H9 (cell line): ENCODE measurements at regions not wholly inside any gene's neighbourhood (a gene's known extent, or its start where the extent isn't known, plus 50 kb on each side); places are given as distances from the start of the nearest gene placed in this dataset.

ENCODE experiments used
- DNase-seq: peaks from one replicate; pipeline ENCODE4 v3.0.0-alpha.2; 2017
- H2AFZ ChIP-seq: one replicate; pipeline ENCODE4 v1.6.1; 2013; ENCODE audit warnings: mild to moderate bottlenecking, low read length, control low read depth, moderate library complexity
- H2AK5ac ChIP-seq: 2 replicates; pipeline ENCODE4 v1.6.1; 2013; ENCODE audit warnings: low read length, control low read depth, mixed read lengths; ENCODE audit not compliant: insufficient read length
- H2BK120ac ChIP-seq: one replicate; pipeline ENCODE4 v1.6.1; 2013; ENCODE audit warnings: low read depth, mild to moderate bottlenecking, low read length, control low read depth, inconsistent platforms; ENCODE audit not compliant: poor library complexity, severe bottlenecking
- H2BK12ac ChIP-seq: 2 replicates; pipeline ENCODE4 v1.6.1; 2013; ENCODE audit warnings: low read length, control low read depth, mixed read lengths, low read depth; ENCODE audit not compliant: insufficient read length
- H2BK15ac ChIP-seq: 2 replicates; pipeline ENCODE4 v1.6.1; 2013; ENCODE audit warnings: low read depth, low read length, control low read depth
- H2BK20ac ChIP-seq: one replicate; pipeline ENCODE4 v1.6.1; 2013; ENCODE audit warnings: low read depth, mild to moderate bottlenecking, low read length, control low read depth, inconsistent platforms; ENCODE audit not compliant: poor library complexity, severe bottlenecking
- H2BK5ac ChIP-seq: 2 replicates; pipeline ENCODE4 v1.6.1; 2013; ENCODE audit warnings: low read length, control low read depth, mixed read lengths; ENCODE audit not compliant: insufficient read length
- H3K14ac ChIP-seq: 2 replicates; pipeline ENCODE4 v1.6.1; 2013; ENCODE audit warnings: low read length, control low read depth; ENCODE audit not compliant: insufficient read depth
- H3K18ac ChIP-seq: 2 replicates; pipeline ENCODE4 v1.6.1; 2013; ENCODE audit warnings: low read depth, mild to moderate bottlenecking, mixed read lengths, low read length, control low read depth; ENCODE audit not compliant: insufficient read length
- H3K23ac ChIP-seq: 2 replicates; pipeline ENCODE4 v1.6.1; 2013; ENCODE audit warnings: low read length, control low read depth, mixed read lengths, low read depth; ENCODE audit not compliant: insufficient read length
- H3K23me2 ChIP-seq: 2 replicates; pipeline ENCODE4 v1.6.1; 2013; ENCODE audit warnings: low read depth, mild to moderate bottlenecking, mixed read lengths, low read length, control low read depth; ENCODE audit not compliant: insufficient read length, poor library complexity, severe bottlenecking
- H3K27ac ChIP-seq: 2 replicates; pipeline ENCODE4 v1.5.1; 2013; ENCODE audit warnings: low read length, control low read depth, mixed read lengths, low read depth; ENCODE audit not compliant: insufficient read length
- H3K27me3 ChIP-seq: 2 replicates; pipeline ENCODE4 v1.6.1; 2013; ENCODE audit warnings: low read length, control low read depth, inconsistent platforms; ENCODE audit not compliant: insufficient read depth
- H3K4ac ChIP-seq: 2 replicates; pipeline ENCODE4 v1.6.1; 2013; ENCODE audit warnings: low read depth, mild to moderate bottlenecking, control low read depth, inconsistent platforms, low read length, moderate library complexity
- H3K4me1 ChIP-seq: 2 replicates; pipeline ENCODE4 v1.6.1; 2013; ENCODE audit warnings: low read length, control low read depth, inconsistent platforms; ENCODE audit not compliant: insufficient read depth
- H3K4me2 ChIP-seq: 2 replicates; pipeline ENCODE4 v1.6.1; 2013; ENCODE audit warnings: low read length, control low read depth, mixed read lengths; ENCODE audit not compliant: insufficient read length, insufficient read depth
- H3K56ac ChIP-seq: 2 replicates; pipeline ENCODE4 v1.6.1; 2013; ENCODE audit warnings: low read depth, mild to moderate bottlenecking, mixed read lengths, low read length, control low read depth; ENCODE audit not compliant: insufficient read length
- H3K79me1 ChIP-seq: 2 replicates; pipeline ENCODE4 v1.6.1; 2013; ENCODE audit warnings: low read depth, mild to moderate bottlenecking, moderate library complexity, low read length, control low read depth, inconsistent platforms; ENCODE audit not compliant: insufficient read depth, poor library complexity, severe bottlenecking
- H3K79me2 ChIP-seq: 2 replicates; pipeline ENCODE4 v1.6.1; 2013; ENCODE audit warnings: low read length, control low read depth, inconsistent platforms; ENCODE audit not compliant: insufficient read depth
- H3K9ac ChIP-seq: 2 replicates; pipeline ENCODE4 v1.6.1; 2013; ENCODE audit warnings: low read length, control low read depth, mixed read lengths; ENCODE audit not compliant: insufficient read length; ENCODE audit errors: extremely low read depth
- H3K9me3 ChIP-seq: one replicate; pipeline ENCODE4 v1.6.1; 2013; ENCODE audit warnings: low read depth, low read length, inconsistent platforms; ENCODE audit not compliant: control insufficient read depth
- H3T11ph ChIP-seq: one replicate; pipeline ENCODE4 v1.6.1; 2013; ENCODE audit warnings: mild to moderate bottlenecking, low read length, control low read depth, inconsistent platforms
- H4K20me1 ChIP-seq: one replicate; pipeline ENCODE4 v1.6.1; 2013; ENCODE audit not compliant: control insufficient read depth, insufficient read length, insufficient read depth
- H4K5ac ChIP-seq: 2 replicates; pipeline ENCODE4 v1.6.1; 2013; ENCODE audit warnings: low read depth, mild to moderate bottlenecking, mixed read lengths, low read length, control low read depth; ENCODE audit not compliant: insufficient read length
- H4K8ac ChIP-seq: replicated peaks from 2 replicates; pipeline ENCODE4 v1.6.1; 2013; ENCODE audit warnings: low read length, control low read depth, mixed read lengths, low read depth; ENCODE audit not compliant: insufficient read length
- H4K91ac ChIP-seq: 2 replicates; pipeline ENCODE4 v1.6.1; 2013; ENCODE audit warnings: low read depth, mild to moderate bottlenecking, moderate library complexity, mixed read lengths, low read length, control low read depth; ENCODE audit not compliant: insufficient read length
- H3K27ac Mint-ChIP-seq, 3 experiments: 2 replicates in 2 of 3; 3 replicates in 1 of 3; pipeline ENCODE4 v1.8.0; 2020 to 2021; ENCODE audit warnings: mixed read lengths in 3 of 3, mild to moderate bottlenecking in 1 of 3, moderate library complexity in 1 of 3
- H3K27me3 Mint-ChIP-seq: 2 replicates; pipeline ENCODE4 v1.8.0; 2021; ENCODE audit warnings: low read depth, mild to moderate bottlenecking, moderate library complexity, mixed read lengths
- H3K36me3 Mint-ChIP-seq, 3 experiments: 2 replicates in 2 of 3; 3 replicates in 1 of 3; pipeline ENCODE4 v1.8.0; 2020 to 2021; ENCODE audit warnings: low read depth in 3 of 3, mixed read lengths in 3 of 3; ENCODE audit not compliant: insufficient read depth in 1 of 3
- H3K4me1 Mint-ChIP-seq, 2 experiments: 2 replicates each; pipeline ENCODE4 v1.8.0; 2020; ENCODE audit warnings: mixed read lengths in 2 of 2
- H3K4me3 Mint-ChIP-seq, 2 experiments: 2 replicates in 1 of 2; 3 replicates in 1 of 2; pipeline ENCODE4 v1.8.0; 2020 to 2021; ENCODE audit warnings: mild to moderate bottlenecking in 2 of 2, mixed read lengths in 2 of 2, moderate library complexity in 1 of 2
- H3K9me3 Mint-ChIP-seq, 2 experiments: 2 replicates in 1 of 2; 3 replicates in 1 of 2; pipeline ENCODE4 v1.8.0; 2020; ENCODE audit warnings: mild to moderate bottlenecking in 2 of 2, mixed read lengths in 2 of 2, moderate library complexity in 1 of 2
- CTCF ChIP-seq: fragments of 200-600 bp; sonication (generic); conservative IDR thresholded peaks from 3 replicates; pipeline ENCODE4 v1.8.0; 2021; ENCODE audit warnings: antibody characterized with exemption, mild to moderate bottlenecking
- WGBS: extraction: QIAGEN DNeasy Blood & Tissue Kit; methylation state at CpG from one replicate; pipeline ENCODE4 v1.1.7; 2013; ENCODE audit warnings: missing lambda C conversion rate, low lambda C conversion rate, mixed read lengths; ENCODE audit not compliant: insufficient read length; ENCODE audit errors: extremely low coverage; 5-methylcytosine and 5-hydroxymethylcytosine counted together

DNA sequence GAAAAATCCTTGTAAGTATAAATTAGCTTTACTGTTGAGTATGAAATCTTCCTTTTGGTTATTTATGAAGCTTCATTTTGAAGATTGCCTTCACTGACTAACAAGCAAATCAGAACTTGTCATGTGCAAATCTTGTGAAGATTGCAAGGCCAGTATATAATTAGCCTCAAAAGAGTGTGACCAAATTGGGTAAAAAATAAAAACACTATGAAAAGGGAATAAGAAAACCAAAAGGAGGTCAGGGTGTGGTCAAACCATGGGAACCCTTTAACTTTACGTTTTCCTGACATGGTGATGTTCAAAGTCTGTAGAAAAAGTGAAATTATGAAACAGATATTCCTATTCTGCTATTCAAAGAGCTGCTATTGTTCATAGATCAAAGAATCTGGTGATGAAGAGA lies 230.3 kb downstream of the BCAT1 start:
- no peak overlapping the region for H3K23ac ChIP-seq
- no peak overlapping the region for H3K56ac ChIP-seq
- H2AFZ ChIP-seq, result no peak overlapping the region
- Mint-ChIP-seq H3K27ac (no peak overlapping the region; a peak in 1 of 7 replicates), H3K4me1 (no peaks in the 10 kb centered on the region), H3K9me3 (peaks cover 7 to 8% of the 10 kb centered on the region in 2 experiments; a peak in 4 of 5 replicates), H3K4me3 (no peak overlapping the region), H3K36me3 (peaks cover 2 to 5% (median 2%) of the 10 kb centered on the region in 3 experiments; a peak in 5 of 7 replicates), H3K27me3 (no peaks in the 10 kb centered on the region)
- no peak overlapping the region for H2BK12ac ChIP-seq
- no CpG with 5 or more reads among the region's 1 CpG for WGBS
- no peak for DNase-seq
- H2AK5ac ChIP-seq, result no peak overlapping the region
- TF ChIP-seq CTCF, result no peak
- no peak overlapping the region for H4K5ac ChIP-seq
- no peak overlapping the region for H2BK5ac ChIP-seq
- no peaks in the 10 kb centered on the region for H3K79me2 ChIP-seq
- no peaks in the 10 kb centered on the region for H3K9me3 ChIP-seq
- no peaks in the 10 kb centered on the region for H3K79me1 ChIP-seq
- no peak overlapping the region for H4K91ac ChIP-seq
- H3K9ac ChIP-seq, result no peak overlapping the region
- no peak overlapping the region for H3K4ac ChIP-seq
- no peak overlapping the region for H3K18ac ChIP-seq
- H2BK15ac ChIP-seq, result no peak overlapping the region
- no peaks in the 10 kb centered on the region for H3K4me1 ChIP-seq
- no peak overlapping the region for H2BK120ac ChIP-seq
- no peak overlapping the region for H3K14ac ChIP-seq
- H4K20me1 ChIP-seq, result no peaks in the 10 kb centered on the region
- no peaks in the 10 kb centered on the region for H3K23me2 ChIP-seq
- no peak overlapping the region for H3K4me2 ChIP-seq
- H4K8ac ChIP-seq, result no peak overlapping the region
- H3K27ac ChIP-seq, result no peak overlapping the region
- no peaks in the 10 kb centered on the region for H3K27me3 ChIP-seq
- no peak overlapping the region for H2BK20ac ChIP-seq
- no peak overlapping the region for H3T11ph ChIP-seq
